ENCODE measurements at regions not wholly inside any gene's neighbourhood (a gene's known extent, or its start where the extent isn't known, plus 50 kb on each side); places are given as distances from the start of the nearest gene placed in this dataset.

DNA sequence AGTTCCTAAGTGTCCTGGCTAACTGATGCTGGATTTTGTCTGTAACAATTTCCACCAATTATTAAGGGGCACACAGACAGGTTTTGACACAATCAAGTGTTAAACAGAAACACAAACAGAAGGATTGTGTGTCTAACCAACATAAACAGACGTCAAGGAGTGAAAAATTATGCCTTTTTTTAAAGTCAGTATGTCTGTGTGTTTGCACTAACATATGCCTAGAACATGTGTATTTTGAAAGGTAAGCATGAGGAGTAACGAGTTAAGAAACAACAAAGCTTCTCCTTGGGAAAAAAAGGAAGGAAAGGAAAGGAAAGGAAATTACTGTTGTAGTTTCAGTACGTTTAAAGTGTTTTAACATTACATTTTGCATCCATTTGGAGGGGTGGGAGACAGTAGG, 466.3 kb upstream of the ID4 start:
- Histone ChIP-seq H3K27me3 (no peaks in the 10 kb centered on the region), H3K4me3 (no peak overlapping the region), H3K27ac (no peak overlapping the region), H3K36me3 (no peaks in the 10 kb centered on the region), H3K4me1 (no peaks in the 10 kb centered on the region), H3K9me3 (no peaks in the 10 kb centered on the region)
- intact Hi-C loops (cut with DNase I), result no loop called here
- TF ChIP-seq CTCF (IDR thresholded peaks at IDR 0.05), result no peak
- no peak for DNase-seq (ENCODE audit: low spot score in 2 of 2)

GRCh38 chr6:19375613-19376012, 461.6 kb upstream of the ID4 start:
- H3K4me3 ChIP-seq, result no peak overlapping the region
- intact Hi-C loops (cut with DNase I), result no loop called here
- H3K36me3 ChIP-seq, result no peaks in the 10 kb centered on the region
- no peak overlapping the region for H3K27ac ChIP-seq
- no peaks in the 10 kb centered on the region for H3K27me3 ChIP-seq
- no peaks in the 10 kb centered on the region for H3K9me3 ChIP-seq
- H3K4me1 ChIP-seq, result no peaks in the 10 kb centered on the region
- TF ChIP-seq CTCF (IDR thresholded peaks at IDR 0.05), result no peak
- DNase-seq (ENCODE audit: low spot score in 2 of 2), result no peak

GRCh38 chr6:19377722-19378121, 459.4 kb upstream of the ID4 start:
- no peak for TF ChIP-seq CTCF (IDR thresholded peaks at IDR 0.05)
- intact Hi-C loops (cut with DNase I), result no loop called here
- H3K9me3 ChIP-seq, result no peaks in the 10 kb centered on the region
- no peak overlapping the region for H3K27ac ChIP-seq
- DNase-seq (ENCODE audit: low spot score in 2 of 2), result no peak
- no peaks in the 10 kb centered on the region for H3K4me1 ChIP-seq
- no peaks in the 10 kb centered on the region for H3K27me3 ChIP-seq
- H3K36me3 ChIP-seq, result no peaks in the 10 kb centered on the region
- H3K4me3 ChIP-seq, result no peak overlapping the region

DNA sequence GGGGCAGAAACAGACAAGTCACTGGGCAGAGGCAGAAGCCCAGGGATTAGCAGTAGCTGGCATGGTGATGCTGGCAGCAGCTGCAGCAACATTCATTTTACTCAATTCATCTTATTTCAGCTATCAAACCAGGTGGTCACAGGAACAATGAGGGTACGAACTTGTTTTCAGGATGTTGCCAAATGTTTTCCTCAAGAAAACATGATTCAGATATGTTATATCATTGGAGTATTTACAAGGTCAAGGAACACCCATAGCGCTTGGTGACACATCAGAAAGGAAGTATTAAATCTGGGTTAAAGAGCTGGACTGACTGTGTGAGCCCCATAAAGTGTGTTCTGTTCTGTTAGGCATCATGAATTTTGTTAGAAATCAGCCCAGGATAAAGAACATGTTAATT, 456.9 kb upstream of the ID4 start:
- intact Hi-C loops (cut with DNase I), result no loop called here
- Histone ChIP-seq H3K4me3 (no peak overlapping the region), H3K4me1 (no peaks in the 10 kb centered on the region), H3K9me3 (no peaks in the 10 kb centered on the region), H3K27ac (no peak overlapping the region), H3K27me3 (no peaks in the 10 kb centered on the region), H3K36me3 (no peaks in the 10 kb centered on the region)
- DNase-seq (ENCODE audit: low spot score in 2 of 2), result no peak
- no peak for TF ChIP-seq CTCF (IDR thresholded peaks at IDR 0.05)

DNA sequence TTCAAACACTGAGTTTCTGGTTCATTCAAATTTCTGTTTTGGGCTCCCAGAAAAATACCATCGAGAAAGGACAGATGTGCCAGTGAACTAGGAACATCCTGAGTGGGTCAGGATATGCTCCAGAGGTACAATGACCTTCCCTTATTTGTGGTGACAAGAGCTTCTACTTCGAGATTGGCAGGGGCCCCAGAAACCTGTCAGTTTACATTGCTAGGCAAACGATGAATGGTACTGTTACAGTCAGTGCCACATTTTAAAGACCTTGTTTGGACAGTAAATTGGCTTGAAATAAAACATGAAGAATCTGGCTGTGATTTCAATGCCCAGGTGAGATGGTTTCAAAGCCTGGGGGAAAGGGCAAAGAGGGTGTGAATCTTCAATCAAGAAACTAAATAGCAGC, 454.5 kb upstream of the ID4 start:
- Histone ChIP-seq H3K36me3 (no peaks in the 10 kb centered on the region), H3K27me3 (no peaks in the 10 kb centered on the region), H3K4me1 (no peaks in the 10 kb centered on the region), H3K4me3 (no peak overlapping the region), H3K27ac (no peak overlapping the region), H3K9me3 (no peaks in the 10 kb centered on the region)
- no peak for TF ChIP-seq CTCF (IDR thresholded peaks at IDR 0.05)
- intact Hi-C loops (cut with DNase I), result no loop called here
- DNase-seq (ENCODE audit: low spot score in 2 of 2), result no peak

GRCh38 chr6:19391926-19392325, 445.2 kb upstream of the ID4 start:
- Histone ChIP-seq H3K4me1 (no peaks in the 10 kb centered on the region), H3K4me3 (no peak overlapping the region), H3K9me3 (no peaks in the 10 kb centered on the region), H3K36me3 (no peaks in the 10 kb centered on the region), H3K27ac (no peak overlapping the region), H3K27me3 (no peaks in the 10 kb centered on the region)
- no peak for DNase-seq (ENCODE audit: low spot score in 2 of 2)
- no peak for TF ChIP-seq CTCF (IDR thresholded peaks at IDR 0.05)
- intact Hi-C loops (cut with DNase I), result no loop called here

All from ascending aorta (tissue), 2 donors.